ENCODE measurements at regions not wholly inside any gene's neighbourhood (a gene's known extent, or its start where the extent isn't known, plus 50 kb on each side); places are given as distances from the start of the nearest gene placed in this dataset.

DNA sequence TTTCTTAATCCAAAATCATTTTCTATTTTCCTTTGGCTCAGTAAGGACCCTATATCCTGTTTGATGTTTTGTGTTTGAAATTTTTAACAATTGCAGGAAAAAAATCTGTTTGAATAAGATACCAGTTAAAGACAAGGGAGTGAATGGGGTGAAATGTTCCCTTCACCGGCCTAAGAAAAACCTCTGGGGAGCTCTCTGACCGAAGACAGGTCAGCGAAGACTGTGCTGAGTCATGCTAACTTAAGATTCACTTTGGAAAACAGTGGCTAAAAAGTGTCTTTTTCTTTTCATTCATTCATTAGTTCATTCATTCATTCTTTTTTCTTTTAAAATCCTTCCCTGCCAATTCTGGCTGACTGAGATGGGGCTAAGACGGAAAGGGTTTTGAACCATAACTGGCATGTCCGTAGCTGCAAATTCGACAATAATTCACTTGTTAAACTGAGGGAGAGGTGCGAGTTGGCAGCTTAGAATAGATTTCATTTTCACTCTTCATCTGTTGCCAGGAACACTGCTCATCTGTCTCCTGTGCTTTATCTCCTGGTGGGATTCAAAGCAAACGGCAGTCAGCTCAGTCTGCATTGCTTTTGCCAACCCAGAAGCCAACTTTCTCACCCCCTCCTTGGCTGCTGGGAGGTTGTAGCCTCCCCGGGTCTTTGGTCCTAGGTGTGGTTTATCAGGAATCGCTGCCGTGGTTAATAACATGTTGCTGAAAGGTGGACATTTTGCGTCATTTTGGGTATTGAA is 434.0 kb upstream of the LARGE1 start:
- H3K4me3 ChIP-seq (ENCODE audit: control insufficient read depth in 2 of 3, extremely low read depth in 1 of 3, insufficient read depth in 2 of 3, low read depth in 1 of 3, low read length in 3 of 3) = no peak overlapping the region
- H3K36me3 ChIP-seq (ENCODE audit: control insufficient read depth in 2 of 2, extremely low read depth in 1 of 2, insufficient read depth in 2 of 2, low read length in 2 of 2) = no peaks in the 10 kb centered on the region
- no peak overlapping the region for H3K4me2 ChIP-seq (ENCODE audit: control insufficient read depth, extremely low read depth, insufficient read depth, low read depth, low read length)
- TF ChIP-seq, protein P1, sequence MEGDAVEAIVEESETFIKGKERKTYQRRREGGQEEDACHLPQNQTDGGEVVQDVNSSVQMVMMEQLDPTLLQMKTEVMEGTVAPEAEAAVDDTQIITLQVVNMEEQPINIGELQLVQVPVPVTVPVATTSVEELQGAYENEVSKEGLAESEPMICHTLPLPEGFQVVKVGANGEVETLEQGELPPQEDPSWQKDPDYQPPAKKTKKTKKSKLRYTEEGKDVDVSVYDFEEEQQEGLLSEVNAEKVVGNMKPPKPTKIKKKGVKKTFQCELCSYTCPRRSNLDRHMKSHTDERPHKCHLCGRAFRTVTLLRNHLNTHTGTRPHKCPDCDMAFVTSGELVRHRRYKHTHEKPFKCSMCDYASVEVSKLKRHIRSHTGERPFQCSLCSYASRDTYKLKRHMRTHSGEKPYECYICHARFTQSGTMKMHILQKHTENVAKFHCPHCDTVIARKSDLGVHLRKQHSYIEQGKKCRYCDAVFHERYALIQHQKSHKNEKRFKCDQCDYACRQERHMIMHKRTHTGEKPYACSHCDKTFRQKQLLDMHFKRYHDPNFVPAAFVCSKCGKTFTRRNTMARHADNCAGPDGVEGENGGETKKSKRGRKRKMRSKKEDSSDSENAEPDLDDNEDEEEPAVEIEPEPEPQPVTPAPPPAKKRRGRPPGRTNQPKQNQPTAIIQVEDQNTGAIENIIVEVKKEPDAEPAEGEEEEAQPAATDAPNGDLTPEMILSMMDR (optimal IDR thresholded peaks at IDR 0.05 in 1 of 3, IDR thresholded peaks at IDR 0.05 in 1 of 3, conservative IDR thresholded peaks at IDR 0.05 in 1 of 3; ENCODE audit: extremely low read depth in 1 of 3, insufficient read depth in 2 of 3, low read length in 3 of 3) = no peak
- TF ChIP-seq EZH2 (IDR thresholded peaks at IDR 0.05; ENCODE audit: low read length) = no peak
- no peaks in the 10 kb centered on the region for H3K27me3 ChIP-seq (ENCODE audit: control insufficient read depth, extremely low read depth, insufficient read depth, low read length)
- H3K79me2 ChIP-seq (ENCODE audit: control insufficient read depth, insufficient read depth, low read length) = no peaks in the 10 kb centered on the region
- H4K20me1 ChIP-seq (ENCODE audit: control insufficient read depth, extremely low read depth, insufficient read depth, low read length) = no peaks in the 10 kb centered on the region
- H3K9ac ChIP-seq (ENCODE audit: control insufficient read depth, extremely low read depth, insufficient read depth, low read length) = no peak overlapping the region
- H3K4me1 ChIP-seq (ENCODE audit: control insufficient read depth, extremely low read depth, insufficient read depth, low read length) = no peaks in the 10 kb centered on the region
- H3K27ac ChIP-seq (ENCODE audit: control insufficient read depth, insufficient read depth, low read length) = no peak overlapping the region
- H3K9me3 ChIP-seq (ENCODE audit: control insufficient read depth, low read depth, low read length) = no peaks in the 10 kb centered on the region
- H3K9me1 ChIP-seq (ENCODE audit: control insufficient read depth, extremely low read depth, insufficient read depth, low read length) = no peaks in the 10 kb centered on the region
- DNase-seq (ENCODE audit: low read depth, low spot score) (no peak), FAIRE-seq (no peak)
- H2AFZ ChIP-seq (ENCODE audit: control insufficient read depth, low read length) = no peak overlapping the region
- dilution Hi-C loops (cut with MboI; ENCODE audit: extremely low pct_ligation_motif_present, low sequenced_read_pairs) = no loop called here

DNA sequence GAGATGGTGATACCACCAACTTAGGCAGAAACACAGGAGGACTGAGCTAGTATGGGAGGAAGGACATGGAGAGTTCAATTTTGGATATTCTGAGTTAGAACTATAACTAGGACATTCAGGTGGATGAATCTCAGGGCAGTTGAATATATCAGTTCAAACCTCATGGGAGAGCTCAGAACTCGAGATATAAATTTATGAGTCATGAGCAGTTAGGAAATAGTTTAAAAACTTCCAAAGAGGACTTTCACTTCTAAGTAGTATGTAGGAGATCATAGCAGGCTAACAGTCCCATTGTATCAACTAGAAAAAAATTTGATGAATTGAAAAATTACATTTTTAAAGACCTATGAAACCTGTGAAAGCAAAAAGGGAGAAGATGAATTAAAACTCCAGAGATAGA is 436.2 kb upstream of the LARGE1 start:
- no peak overlapping the region for H3K27ac ChIP-seq (ENCODE audit: control insufficient read depth, insufficient read depth, low read length)
- no peak for FAIRE-seq
- H3K4me2 ChIP-seq (ENCODE audit: control insufficient read depth, extremely low read depth, insufficient read depth, low read depth, low read length) = no peak overlapping the region
- H2AFZ ChIP-seq (ENCODE audit: control insufficient read depth, low read length) = no peak overlapping the region
- H3K36me3 ChIP-seq (ENCODE audit: control insufficient read depth in 2 of 2, extremely low read depth in 1 of 2, insufficient read depth in 2 of 2, low read length in 2 of 2) = no peaks in the 10 kb centered on the region
- no peaks in the 10 kb centered on the region for H3K79me2 ChIP-seq (ENCODE audit: control insufficient read depth, insufficient read depth, low read length)
- dilution Hi-C loops (cut with MboI; ENCODE audit: extremely low pct_ligation_motif_present, low sequenced_read_pairs) = no loop called here
- no peaks in the 10 kb centered on the region for H3K9me3 ChIP-seq (ENCODE audit: control insufficient read depth, low read depth, low read length)
- no peaks in the 10 kb centered on the region for H4K20me1 ChIP-seq (ENCODE audit: control insufficient read depth, extremely low read depth, insufficient read depth, low read length)
- H3K4me1 ChIP-seq (ENCODE audit: control insufficient read depth, extremely low read depth, insufficient read depth, low read length) = no peaks in the 10 kb centered on the region
- DNase-seq (ENCODE audit: low read depth, low spot score) = no peak
- H3K4me3 ChIP-seq (ENCODE audit: control insufficient read depth in 2 of 3, extremely low read depth in 1 of 3, insufficient read depth in 2 of 3, low read depth in 1 of 3, low read length in 3 of 3) = no peak overlapping the region
- H3K9ac ChIP-seq (ENCODE audit: control insufficient read depth, extremely low read depth, insufficient read depth, low read length) = no peak overlapping the region
- H3K9me1 ChIP-seq (ENCODE audit: control insufficient read depth, extremely low read depth, insufficient read depth, low read length) = no peaks in the 10 kb centered on the region
- TF ChIP-seq, protein P1 (optimal IDR thresholded peaks at IDR 0.05 in 1 of 3, IDR thresholded peaks at IDR 0.05 in 1 of 3, conservative IDR thresholded peaks at IDR 0.05 in 1 of 3; ENCODE audit: extremely low read depth in 1 of 3, insufficient read depth in 2 of 3, low read length in 3 of 3) = no peak
- TF ChIP-seq EZH2 (IDR thresholded peaks at IDR 0.05; ENCODE audit: low read length) = no peak
- no peaks in the 10 kb centered on the region for H3K27me3 ChIP-seq (ENCODE audit: control insufficient read depth, extremely low read depth, insufficient read depth, low read length)

All from keratinocyte (primary cell).